ENCODE measurements at regions not wholly inside any gene's neighbourhood (a gene's known extent, or its start where the extent isn't known, plus 50 kb on each side); places are given as distances from the start of the nearest gene placed in this dataset.

DNA sequence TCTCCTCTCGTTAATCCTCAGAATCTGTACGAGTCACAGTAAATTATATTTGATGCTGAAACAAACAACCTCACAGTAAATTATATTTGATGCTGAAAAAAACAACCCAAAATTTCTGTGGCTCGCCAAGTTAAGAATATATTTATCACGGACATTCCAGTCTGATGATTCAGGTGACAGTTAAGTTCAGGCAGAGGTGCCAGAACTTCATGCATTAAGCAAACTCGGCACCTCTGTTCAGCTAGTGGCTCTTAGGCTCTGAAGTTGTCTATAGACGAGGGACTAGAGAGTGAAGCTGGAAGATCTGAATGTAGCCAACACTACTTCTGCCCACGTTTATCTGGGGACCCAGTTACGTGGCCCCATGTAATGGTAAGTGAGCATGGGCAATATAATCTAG is 132.2 kb upstream of the AGA start:
- DNase-seq, result no peak

DNA sequence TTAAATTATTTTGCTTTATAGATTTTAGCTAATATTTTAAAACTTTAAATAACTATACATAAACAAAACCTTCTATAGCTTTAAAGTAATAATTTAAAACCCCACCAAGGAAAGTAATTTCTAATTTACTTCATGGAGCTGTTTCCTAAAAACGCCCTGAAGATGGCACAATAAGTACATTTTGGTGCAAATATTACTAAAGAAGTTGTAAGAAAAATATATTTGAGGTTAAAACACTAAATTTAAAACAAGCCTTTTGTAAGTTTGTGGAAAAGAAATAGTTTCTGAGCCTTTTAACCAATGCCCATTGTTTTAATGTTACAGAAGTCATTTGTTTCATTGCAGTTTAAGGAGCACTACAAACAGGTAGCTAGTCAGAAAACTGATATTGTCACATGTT is 137.4 kb upstream of the AGA start:
- DNase-seq, result no peak

DNA sequence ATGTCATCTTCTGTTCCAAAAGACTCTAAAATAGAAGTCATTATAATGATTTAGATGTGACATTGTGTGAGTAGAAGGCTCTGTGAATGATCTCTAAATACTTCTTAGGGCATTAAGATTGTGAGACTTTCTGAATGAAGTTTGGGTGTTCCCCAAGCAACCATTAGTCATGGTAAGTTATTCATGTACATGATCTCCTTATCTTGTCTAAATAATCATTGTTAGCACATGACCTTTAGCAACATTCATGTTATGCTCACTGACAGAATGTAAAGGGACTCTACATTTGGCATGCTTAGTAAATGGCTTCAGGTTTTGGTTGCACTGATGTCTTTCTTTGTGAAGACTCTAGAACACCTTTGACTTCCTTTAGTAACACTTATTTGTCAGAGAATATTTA is 140.8 kb upstream of the AGA start:
- DNase-seq, result no peak

DNA sequence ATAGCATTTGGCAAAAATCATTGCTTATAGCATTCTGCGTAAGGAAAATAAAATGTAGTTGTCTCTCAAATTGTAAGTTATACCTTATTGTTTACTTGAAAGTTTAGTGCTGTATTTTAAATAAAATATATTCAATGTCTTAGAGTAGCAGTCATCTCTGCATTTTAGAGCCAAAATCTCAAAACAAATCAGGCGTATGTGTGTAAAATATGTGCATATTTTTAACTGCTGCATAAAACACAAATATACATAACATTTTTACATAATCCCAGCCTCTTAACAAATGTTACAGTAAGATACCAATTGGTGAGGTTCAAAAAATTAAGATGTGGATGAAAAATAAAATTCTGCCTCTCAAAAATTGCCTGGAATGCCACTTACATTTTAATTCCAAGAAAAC is 145.8 kb upstream of the AGA start:
- no peak for DNase-seq

DNA sequence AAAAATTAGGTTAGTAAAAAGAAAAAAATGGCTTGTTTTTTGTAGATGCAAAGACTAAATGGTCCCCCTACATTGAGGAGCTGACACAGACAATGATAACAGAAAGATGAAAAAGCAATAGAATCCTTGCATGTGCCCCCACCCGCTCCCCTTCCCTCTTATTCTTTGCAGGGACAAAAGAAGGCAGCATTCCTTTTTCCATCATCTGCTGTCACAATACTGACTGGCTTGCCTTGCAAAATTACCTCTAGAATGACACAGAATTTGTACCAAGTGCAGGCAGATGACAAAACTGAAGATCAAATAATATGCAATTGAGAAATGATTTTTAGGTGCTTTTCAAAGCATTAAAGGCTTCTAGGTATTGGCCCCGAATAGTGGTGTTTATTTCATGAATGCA is 153.1 kb upstream of the AGA start:
- no peak for DNase-seq

DNA sequence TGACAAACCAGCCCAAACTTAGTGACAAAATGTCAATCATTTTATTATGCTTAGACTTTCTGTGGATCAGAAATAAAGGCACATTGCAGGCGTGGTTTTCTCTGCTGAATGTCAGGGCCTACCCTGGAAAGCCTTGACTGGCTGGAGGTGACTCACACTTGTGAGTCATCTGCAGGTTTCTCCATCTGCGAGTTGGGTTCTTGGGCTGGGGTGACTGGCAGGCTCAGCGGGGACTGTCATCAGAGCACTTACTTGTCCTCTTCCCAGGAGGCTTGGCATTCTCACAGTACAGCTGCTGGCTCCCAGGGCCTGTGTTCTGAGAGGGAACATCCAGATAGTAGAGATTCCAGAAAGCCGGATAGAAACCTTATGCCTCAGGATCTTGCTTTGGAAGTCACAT is 153.8 kb upstream of the AGA start:
- DNase-seq, result no peak

DNA sequence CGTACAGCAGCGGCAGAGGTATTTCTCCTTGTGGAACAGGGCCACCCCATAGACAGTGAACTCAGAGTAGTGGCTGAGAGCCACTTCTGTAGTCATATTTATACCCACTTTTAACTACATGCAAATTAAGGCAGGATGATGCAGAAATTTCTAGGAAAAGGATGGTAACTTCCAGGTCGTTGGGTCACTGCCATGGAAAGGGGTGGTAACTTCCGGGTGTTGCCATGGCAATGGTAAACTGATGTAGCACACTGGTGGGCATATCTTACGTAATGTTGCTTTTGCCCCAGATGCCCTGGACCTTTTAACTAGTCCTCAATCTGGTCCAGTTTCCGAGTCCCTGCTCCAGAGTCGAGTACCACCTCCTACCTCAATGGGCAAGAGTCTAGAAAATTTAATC is 154.8 kb upstream of the AGA start:
- DNase-seq, result no peak

DNA sequence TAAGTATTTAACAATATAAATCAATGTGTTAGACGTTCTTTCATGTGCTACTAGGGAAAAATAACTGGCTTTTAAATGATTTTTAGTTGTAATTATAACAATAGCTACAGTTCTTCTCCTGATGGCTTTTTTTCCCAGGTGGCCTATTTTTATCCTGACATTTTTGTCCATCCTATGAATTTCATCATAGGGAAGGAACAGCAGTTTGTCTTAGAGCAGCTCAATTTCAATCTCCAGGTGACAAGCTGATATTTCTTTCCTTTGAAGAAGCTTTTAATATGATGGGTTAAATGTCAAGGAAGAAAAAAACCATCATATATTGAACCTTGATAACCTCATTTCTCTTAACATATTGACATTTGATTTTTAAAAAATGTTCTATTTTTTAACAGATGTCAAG is 163.0 kb upstream of the AGA start:
- DNase-seq, result no peak

DNA sequence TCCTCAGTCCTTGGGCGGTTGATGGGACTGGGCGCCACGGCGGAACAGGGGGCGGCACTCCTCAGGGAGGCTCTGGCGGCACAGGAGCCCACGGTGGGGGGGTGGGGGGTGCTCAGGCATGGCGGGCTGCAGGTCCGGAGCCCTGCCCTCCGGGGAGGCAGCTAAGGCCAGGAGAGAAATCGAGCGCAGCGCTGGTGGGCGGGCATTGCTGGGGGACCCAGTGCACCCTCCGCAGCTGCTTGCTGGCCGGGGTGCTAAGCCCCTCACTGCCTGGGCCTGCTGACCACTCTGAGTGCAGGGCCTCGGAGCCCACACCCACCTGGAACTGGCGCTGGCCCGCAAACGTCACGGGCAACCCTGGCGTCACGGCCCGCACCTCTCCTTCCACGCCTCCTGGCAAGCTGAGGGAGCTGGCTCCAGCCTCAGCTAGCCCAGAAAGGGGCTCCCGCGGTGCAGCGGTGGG is 164.9 kb upstream of the AGA start:
- no peak for DNase-seq

DNA sequence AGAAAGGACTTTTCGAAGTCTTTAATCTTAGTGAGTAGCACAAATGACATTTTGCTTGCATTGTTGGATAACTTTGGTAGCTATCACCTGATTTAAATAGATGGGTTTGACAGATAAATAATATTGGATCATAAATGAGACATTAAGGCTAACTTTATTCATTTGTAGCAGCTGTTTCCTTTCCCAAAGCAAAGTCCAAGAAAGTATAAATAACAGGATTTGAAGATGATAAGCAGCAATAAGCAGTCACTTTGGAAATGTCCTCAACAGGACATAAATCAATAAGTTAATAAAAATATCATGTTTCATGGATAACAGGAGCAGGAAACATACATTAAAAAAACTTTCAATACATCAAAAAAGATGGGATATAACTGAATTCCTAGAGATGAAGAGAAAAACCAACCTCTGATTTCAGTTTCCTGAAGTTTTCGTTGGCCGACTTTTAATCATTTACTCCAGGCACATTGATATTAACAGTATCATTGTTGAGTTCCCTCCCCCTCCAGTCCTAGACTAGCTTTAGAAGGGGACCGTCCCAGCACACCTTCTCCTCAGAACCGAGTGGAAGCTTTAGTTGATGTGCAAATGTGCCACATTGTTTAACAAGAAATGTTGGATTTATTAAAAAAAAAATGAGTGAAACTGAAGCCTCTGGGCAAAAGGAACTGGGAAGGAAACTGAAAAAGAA is 169.9 kb upstream of the AGA start:
- no peak for DNase-seq

DNA sequence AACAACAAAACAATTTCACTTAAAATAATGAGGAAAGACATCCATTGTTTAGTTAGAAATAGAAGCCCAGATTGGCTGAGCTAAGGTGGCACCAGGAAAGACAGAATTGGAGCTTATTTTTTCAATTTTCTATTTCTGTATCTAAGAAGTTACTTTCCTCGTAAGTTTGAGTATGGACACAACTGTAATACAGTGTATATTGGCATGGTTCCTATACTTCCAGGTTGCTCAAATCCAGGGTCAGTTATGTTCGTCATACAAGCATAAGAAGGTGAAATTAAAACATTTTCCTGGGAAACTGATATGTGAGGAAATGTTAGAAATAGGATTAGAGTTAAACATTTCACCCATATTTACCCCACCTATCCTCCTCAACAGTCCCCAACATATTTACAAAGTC is 170.4 kb upstream of the AGA start:
- DNase-seq, result no peak

DNA sequence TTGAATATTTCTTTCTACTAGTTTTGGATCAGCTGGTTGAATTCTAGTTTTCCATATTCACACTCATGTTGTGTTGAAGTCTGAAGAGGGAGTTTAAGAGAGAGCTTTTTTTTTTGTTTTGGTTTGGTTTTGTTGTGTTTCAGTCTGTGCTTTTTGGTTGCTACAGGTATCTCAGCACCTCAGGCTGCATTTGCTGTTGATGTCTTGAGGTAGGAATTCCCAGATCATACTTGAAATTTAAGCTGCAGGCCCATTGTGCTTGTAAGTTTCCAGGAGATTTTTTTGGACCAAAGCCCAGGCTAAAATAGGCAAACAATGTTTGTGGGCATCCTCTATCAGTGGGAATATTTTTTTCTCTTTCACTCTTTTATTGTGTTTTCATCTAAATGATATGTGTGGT is 190.2 kb upstream of the AGA start:
- DNase-seq, result no peak

DNA sequence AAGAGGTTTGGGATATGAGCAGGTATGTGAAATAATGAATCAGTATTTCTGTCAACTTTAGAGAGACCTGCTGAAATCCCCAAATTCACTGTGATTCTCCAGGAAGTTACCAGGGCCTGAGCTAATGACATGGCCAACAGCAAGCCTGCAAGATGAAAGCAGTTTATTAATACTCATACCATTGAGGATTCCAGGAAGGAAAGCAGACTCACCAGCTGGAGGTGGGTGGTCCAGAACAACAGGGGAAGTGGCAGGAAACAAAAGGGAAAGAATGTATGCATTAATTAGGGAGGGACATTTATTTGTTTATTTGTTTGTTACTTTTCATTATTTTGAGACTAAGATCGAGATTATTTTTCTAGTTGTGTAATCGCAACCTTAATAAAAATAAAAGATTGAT is 196.6 kb upstream of the AGA start:
- no peak for DNase-seq

DNA sequence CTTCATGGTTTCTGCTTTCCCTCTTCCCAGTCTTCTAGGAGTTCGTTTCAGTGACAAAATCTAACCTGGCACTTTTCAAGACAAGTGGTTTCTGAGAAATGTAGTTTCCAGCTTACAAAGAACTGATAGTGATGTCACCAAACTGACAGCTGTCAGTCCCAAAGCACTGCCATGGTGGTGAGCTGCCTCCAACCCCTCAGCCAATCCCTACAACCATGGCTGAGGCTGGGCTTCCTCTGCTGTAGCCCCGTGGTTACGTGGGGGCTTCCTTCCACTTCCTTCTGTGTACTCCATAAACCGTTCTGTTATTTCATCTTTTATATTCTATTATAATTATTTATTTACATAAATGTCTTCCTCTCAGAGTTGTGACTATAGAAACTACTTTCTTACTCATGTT is 198.6 kb upstream of the AGA start:
- DNase-seq, result no peak

DNA sequence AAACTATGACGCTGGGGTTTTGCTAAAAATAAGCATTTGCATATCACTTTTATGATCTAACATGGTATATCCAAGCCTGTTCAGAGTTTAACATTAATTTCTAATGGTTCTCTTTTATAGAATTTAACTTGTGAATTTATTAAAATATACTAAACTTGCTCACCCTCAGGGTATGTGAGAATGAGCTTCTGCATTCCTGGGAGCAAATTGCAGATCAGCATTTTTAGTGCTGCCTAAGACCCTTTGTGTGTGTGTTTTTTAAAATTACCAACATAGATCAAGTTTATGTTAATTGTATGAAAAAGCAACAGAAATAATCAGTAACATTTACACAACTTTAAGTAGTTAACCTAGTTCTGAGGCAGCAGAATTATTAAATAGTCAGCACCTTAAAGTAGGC is 218.0 kb upstream of the AGA start:
- DNase-seq, result no peak

DNA sequence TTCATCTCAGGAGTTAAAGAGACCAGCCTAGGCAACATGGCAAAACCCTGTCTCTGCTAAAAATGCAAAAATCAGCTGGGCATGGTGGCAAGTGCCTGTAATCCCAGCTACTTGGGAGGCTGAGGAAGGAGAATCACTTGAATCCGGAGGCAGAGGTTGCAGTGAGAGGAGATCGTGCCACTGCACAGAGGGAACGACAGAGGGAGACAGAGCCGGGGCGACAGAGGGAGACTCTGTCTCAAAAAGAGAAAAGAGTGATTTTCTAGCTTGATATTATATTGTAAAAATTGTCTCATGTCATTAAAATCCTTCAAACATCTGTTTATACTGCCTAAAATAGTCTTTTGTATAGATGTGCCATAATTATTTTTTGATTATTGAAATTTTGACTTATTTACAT is 225.4 kb upstream of the AGA start:
- no peak for DNase-seq

DNA sequence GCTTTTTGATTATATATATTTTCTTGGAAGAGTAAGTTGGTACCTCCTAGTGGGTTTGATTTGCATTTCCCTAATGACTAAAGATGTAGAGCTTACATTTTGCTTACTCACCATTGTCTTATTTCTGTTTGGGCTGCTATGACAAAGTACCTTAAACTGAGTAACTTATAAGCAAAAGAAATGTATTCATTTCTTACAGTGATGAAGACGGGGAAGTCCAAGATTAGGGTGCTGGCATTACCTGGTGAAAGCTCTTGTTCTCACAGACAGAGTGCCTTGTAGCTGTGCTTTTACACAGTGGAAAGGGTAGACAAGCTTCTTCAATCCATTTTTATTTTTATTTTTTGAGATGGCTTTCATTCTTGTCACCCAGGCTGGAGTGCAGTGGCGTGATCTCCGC is 229.2 kb upstream of the AGA start:
- DNase-seq, result no peak

DNA sequence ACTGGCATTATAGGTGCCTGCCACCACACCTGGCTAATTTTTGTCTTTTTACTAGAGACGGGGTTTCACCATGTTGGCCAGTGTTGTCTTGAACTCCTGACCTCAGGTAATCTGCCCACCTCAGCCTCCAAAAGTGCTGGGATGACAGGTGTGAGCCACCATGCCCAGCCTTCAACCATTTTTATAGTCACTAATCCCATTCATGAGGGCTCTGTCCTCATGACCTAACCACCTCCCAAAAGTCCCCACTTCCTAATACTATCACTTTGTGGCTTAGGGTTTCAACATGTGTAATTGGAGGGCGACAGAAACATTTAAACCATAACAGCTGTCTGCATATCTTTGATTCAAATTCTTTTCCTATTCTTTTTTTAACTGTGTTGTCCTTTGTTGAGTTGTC is 229.6 kb upstream of the AGA start:
- DNase-seq, result no peak

DNA sequence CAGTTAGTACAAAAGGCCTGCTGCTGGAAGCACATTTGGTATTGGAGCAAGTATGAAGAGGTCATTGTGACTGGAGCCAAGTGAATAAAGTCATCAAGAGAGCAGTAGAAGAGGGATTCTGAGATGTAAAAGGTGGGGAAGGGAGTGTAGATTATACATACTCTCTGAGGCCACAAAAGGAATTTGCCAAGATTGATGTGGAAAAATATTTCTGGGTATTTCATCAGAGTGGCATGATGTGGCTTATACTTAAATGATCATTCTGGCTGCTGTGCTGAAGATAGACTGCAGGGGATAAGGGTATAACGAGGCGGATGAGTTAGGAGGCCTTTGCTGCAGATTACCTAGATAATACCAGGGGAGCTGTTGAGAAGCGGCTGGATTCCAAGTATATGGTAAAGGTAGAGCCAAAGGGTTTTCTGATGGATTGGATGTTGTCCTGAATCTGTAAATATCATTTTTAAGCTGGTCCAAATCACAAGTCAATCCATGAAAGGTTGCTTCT is 231.8 kb upstream of the AGA start:
- no peak for DNase-seq

DNA sequence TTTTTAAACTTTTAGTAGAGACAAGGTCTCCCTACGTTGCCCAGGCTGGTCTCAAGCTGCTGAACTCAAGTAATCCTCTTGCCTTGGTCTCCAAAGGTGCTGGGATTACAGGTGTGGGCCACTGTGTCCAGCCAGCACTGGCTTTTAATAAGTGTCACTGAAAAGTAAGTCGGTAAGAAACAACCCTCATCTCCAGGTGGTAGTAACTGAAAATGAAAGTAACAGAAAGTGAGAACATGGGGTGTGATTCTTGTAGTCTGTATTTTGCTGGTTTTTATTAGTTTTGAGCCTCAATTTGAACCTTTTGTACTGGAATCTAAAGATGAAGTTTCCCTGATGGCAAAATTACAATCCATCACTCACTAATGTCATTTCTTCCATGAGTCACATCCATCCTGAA is 238.1 kb upstream of the AGA start:
- DNase-seq, result no peak

DNA sequence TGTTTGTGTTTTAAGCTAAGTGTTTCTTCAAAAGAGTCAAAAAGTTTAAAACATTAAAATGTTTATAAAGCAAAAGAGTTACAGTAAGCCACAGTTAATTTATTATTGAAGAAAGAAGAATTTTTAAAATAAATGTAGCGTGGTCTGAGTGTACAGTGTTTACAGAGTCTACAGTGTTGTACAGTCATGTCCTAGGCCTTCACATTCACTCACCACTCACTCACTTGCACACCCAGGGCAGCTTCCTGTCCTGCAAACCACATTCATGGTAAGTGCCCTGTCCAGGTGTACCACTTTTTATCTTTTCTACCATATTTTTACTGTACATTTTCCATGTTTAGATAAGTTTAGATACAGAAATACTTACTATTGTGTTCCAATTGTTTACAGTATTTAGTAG is 239.7 kb upstream of the AGA start:
- no peak for DNase-seq

DNA sequence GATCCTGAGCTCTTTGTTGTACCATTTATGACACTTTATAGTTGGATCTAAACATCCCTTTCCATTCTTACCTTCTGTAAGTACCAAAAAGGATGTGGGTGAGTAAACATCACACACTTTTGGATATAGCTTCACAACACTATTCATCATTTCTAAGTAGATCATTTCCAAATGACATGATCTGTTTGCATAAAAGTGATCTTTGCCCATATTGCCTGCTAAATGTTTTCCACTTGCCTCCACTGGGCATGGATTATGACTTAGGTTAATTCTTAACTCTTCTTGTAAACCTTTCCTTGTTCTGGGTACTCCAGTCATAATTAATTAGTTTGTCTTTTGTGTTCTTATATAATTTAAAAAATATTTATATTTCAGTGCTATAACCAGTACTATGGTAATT is 244.9 kb upstream of the AGA start:
- no peak for DNase-seq

DNA sequence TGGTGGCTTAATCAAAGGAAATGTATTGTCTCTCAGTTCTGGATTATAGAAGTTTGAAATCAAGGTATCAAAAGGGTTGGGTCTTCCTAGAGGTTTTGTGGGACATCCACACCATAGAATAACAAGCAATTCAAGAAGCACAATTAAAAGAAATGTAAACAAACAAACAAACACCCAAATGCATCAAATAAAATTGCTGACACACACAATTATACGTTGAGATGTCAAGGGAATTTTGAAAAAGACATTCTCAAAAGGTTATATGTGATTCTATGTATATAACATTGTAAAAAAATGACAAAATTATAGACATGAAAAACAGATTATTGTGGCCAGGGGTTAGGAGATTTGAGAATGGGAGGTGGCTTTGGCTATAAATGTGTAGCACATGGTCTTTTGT is 250.7 kb upstream of the AGA start:
- no peak for DNase-seq

DNA sequence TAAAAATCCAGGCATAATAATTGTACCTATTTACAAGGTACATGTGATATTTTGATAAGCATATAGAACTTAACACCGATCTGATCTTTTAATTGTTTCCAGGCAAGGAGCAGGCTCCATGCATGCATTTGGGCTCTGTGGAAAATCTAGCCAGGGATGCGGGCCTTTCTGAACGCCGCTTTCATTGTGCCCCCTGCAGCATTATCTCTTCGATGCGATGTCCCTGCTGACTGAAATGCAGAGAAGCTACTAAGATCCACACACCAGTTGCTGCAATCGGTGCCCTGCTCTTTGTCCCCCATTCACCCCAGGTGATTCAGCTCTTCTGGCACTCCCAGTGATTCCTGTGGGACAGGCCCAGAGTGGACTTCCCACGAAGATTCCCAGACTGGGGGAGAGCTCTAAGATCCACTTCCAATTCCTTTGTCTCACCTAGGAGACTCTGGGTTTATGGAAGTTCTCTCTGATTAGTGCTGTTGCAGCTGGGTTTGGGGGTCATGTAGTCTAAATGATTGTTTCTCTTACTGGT is 254.3 kb upstream of the AGA start:
- DNase-seq, result no peak

Measured in activated gamma-delta T cell treated with Interleukin-2 at 50 U/mL for 16 hours (primary cell).